ENCODE measurements at regions not wholly inside any gene's neighbourhood (a gene's known extent, or its start where the extent isn't known, plus 50 kb on each side); places are given as distances from the start of the nearest gene placed in this dataset.
A peak's percentile ranks its signal among the peaks of the same experiment; 100 is the strongest.

DNA sequence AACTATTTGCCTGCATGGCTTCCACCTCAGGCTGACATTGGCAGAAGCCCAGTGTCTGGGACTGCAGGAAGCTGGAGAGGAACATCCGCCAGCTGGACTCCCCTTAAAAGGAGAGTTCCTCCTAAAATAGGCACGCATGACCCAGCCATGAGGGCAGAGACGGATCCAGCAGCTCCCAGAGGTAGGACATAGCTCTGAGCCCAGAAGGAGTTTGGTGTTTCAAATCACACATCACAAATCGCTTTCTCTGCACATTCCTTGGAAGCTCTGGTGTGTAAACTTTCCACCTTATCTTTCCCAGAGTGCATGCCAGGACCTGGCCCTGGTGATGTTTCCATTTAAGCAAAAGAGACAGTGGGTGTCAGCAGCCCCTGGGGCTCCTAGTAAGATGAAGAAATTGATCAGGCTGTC lies 231.1 kb upstream of the CDH5 start:
- no peaks in the 10 kb centered on the region for H3K27me3 ChIP-seq (replicated peaks in 1 of 4; ENCODE audit: control insufficient read depth in 3 of 4, extremely low read depth in 1 of 4, insufficient read depth in 3 of 4, low read length in 3 of 4)
- no peak overlapping the region for H3K14ac ChIP-seq (ENCODE audit: insufficient read length)
- no peak overlapping the region for H3K18ac ChIP-seq (ENCODE audit: extremely low read depth, low read length)
- 85% methylated on average over 4 of the region's 4 CpGs; no CpG with 5 or more reads in 1 of the 2 experiments for WGBS, 2 experiments (ENCODE audit: extremely low coverage in 1 of 2, insufficient coverage in 1 of 2, insufficient read length in 1 of 2, insufficient replicate concordance in 2 of 2, low coverage in 1 of 2, low lambda C conversion rate in 2 of 2, missing lambda C conversion rate in 1 of 2)
- no peak overlapping the region for H3K27ac ChIP-seq (ENCODE audit: low read depth, low read length)
- no peak overlapping the region for H2BK5ac ChIP-seq (ENCODE audit: low read depth, low read length)
- H2BK12ac ChIP-seq (ENCODE audit: low read depth, low read length): no peak overlapping the region
- H3K4me1 ChIP-seq (replicated peaks in 1 of 4; ENCODE audit: control insufficient read depth in 3 of 4, insufficient read depth in 4 of 4, low read length in 3 of 4): no peaks in the 10 kb centered on the region; a peak in 2 of 7 replicates
- no peaks in the 10 kb centered on the region for H3K23me2 ChIP-seq (ENCODE audit: low read depth, low read length)
- H4K20me1 ChIP-seq (replicated peaks in 1 of 2; ENCODE audit: control insufficient read depth in 1 of 2, insufficient read depth in 2 of 2, low read length in 2 of 2): no peaks in the 10 kb centered on the region
- no peak overlapping the region for H3K4me3 ChIP-seq (ENCODE audit: extremely low read depth in 1 of 4, insufficient read depth in 2 of 4, low read depth in 3 of 4, low read length in 4 of 4)
- no peaks in the 10 kb centered on the region for H3K36me3 ChIP-seq (ENCODE audit: control insufficient read depth in 2 of 4, insufficient read depth in 4 of 4, low read length in 3 of 4)
- H4K5ac ChIP-seq (ENCODE audit: insufficient read length, low read depth, low read length): no peak overlapping the region
- H3K79me2 ChIP-seq (ENCODE audit: control insufficient read depth in 1 of 2, insufficient read depth in 2 of 2, low read length in 2 of 2): no peaks in the 10 kb centered on the region
- no peak overlapping the region for H3K9ac ChIP-seq (replicated peaks in 1 of 4; ENCODE audit: extremely low read depth in 1 of 4, low read depth in 3 of 4, low read length in 3 of 4)
- H3K23ac ChIP-seq (ENCODE audit: insufficient read length): no peak overlapping the region
- H2BK120ac ChIP-seq (replicated peaks; ENCODE audit: low read depth, low read length): no peak overlapping the region
- FAIRE-seq (no peak), DNase-seq (ENCODE audit: low read depth in 1 of 2, low spot score in 2 of 2) (no peak)
- no peaks in the 10 kb centered on the region for H3K9me3 ChIP-seq (ENCODE audit: insufficient read depth in 2 of 2, low read depth in 1 of 2, low read length in 1 of 2)
- CTCF ChIA-PET (ENCODE audit: partially characterized antibody): interaction anchor here (1.0 kb wide), 2 partner anchors 31 to 285 kb away, joined by 3 read pairs; no protein-coding TSS in a partner anchor
- H2AK5ac ChIP-seq (ENCODE audit: low read depth, low read length): no peak overlapping the region
- H2BK15ac ChIP-seq (ENCODE audit: low read length): 0 out of 2 replicates have a peak overlapping the region, but pooled peaks have one; percentile 18
- POLR2A ChIA-PET (ENCODE audit: partially characterized antibody): no interaction called here
- no peak overlapping the region for H2BK20ac ChIP-seq (ENCODE audit: low read length)
- H3K79me1 ChIP-seq (ENCODE audit: low read depth, low read length): no peaks in the 10 kb centered on the region
- no peak overlapping the region for H3K4me2 ChIP-seq (ENCODE audit: insufficient read depth in 1 of 2, low read depth in 2 of 2, low read length in 2 of 2)
- no peak overlapping the region for H3K56ac ChIP-seq (replicated peaks; ENCODE audit: insufficient read length, low read depth, low read length)
- H3K4ac ChIP-seq (replicated peaks; ENCODE audit: insufficient read length, low read depth, low read length): no peak overlapping the region
- no peak overlapping the region for H2AFZ ChIP-seq (ENCODE audit: low read length)
- no peak overlapping the region for H4K91ac ChIP-seq (replicated peaks; ENCODE audit: insufficient read length, low read length)
- H4K8ac ChIP-seq (ENCODE audit: extremely low read depth, insufficient read depth, low read length): no peak overlapping the region
- TF ChIP-seq KDM5A (IDR thresholded peaks at IDR 0.05; ENCODE audit: low read length): no peak
- TF ChIP-seq MAX (IDR thresholded peaks at IDR 0.05): no peak
- TF ChIP-seq EZH2 (IDR thresholded peaks at IDR 0.05; ENCODE audit: low read depth, low read length, severe bottlenecking): no peak
- no peak for TF ChIP-seq CBX5 (IDR thresholded peaks at IDR 0.05; ENCODE audit: low read depth, low read length)
- TF ChIP-seq EGR1 (IDR thresholded peaks at IDR 0.05; ENCODE audit: borderline replicate concordance, low read depth, low read length): no peak
- no peak for TF ChIP-seq RBBP5 (IDR thresholded peaks at IDR 0.05; ENCODE audit: borderline replicate concordance, low read depth, low read length)
- no peak for TF ChIP-seq RNF2 (IDR thresholded peaks at IDR 0.05; ENCODE audit: borderline replicate concordance, low read depth, low read length, missing control alignments, poor library complexity, severe bottlenecking)
- no peak for TF ChIP-seq ZNF274 (IDR thresholded peaks at IDR 0.05; ENCODE audit: borderline replicate concordance, extremely low read depth, low read length)
- TF ChIP-seq, protein P1, sequence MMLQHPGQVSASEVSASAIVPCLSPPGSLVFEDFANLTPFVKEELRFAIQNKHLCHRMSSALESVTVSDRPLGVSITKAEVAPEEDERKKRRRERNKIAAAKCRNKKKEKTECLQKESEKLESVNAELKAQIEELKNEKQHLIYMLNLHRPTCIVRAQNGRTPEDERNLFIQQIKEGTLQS (IDR thresholded peaks at IDR 0.05; ENCODE audit: insufficient read depth, low read depth, low read length): no peak
- no peak for TF ChIP-seq CTCF (IDR thresholded peaks at IDR 0.05; ENCODE audit: control extremely low read depth in 1 of 3, insufficient read depth in 1 of 3, low read depth in 1 of 3, low read length in 3 of 3)

Measured in H1 (cell line).